GM21447 (cell line): ENCODE measurements at regions not wholly inside any gene's neighbourhood (a gene's known extent, or its start where the extent isn't known, plus 50 kb on each side); places are given as distances from the start of the nearest gene placed in this dataset.

Experiments used
- ATAC-seq: cut with Tn5 transposase; IDR thresholded peaks from one replicate; pipeline ENCODE4 v1.9.1; 2021; ENCODE audit not compliant: unreplicated experiment

GRCh38 chr5:58357799-58358500, 101.9 kb downstream of the PLK2 start:
- ATAC-seq: no peak

GRCh38 chr5:58357121-58357520, 102.8 kb downstream of the PLK2 start:
- no peak for ATAC-seq

GRCh38 chr5:58356662-58357061, 103.2 kb downstream of the PLK2 start:
- no peak for ATAC-seq

GRCh38 chr5:58354827-58355226, 105.1 kb downstream of the PLK2 start:
- ATAC-seq: no peak

GRCh38 chr5:58353992-58354391, 105.9 kb downstream of the PLK2 start:
- ATAC-seq: no peak

GRCh38 chr5:58351190-58351589, 108.7 kb downstream of the PLK2 start:
- ATAC-seq: no peak

GRCh38 chr5:58348996-58349728, 110.7 kb downstream of the PLK2 start:
- no peak for ATAC-seq

GRCh38 chr5:58346041-58346440, 113.8 kb downstream of the PLK2 start:
- no peak for ATAC-seq

GRCh38 chr5:58341476-58341875, 118.4 kb downstream of the PLK2 start:
- ATAC-seq: no peak

- no peak for ATAC-seq
These were observed 124.4 kb downstream of the PLK2 start for GRCh38 chr5:58335518-58335917.

- no peak for ATAC-seq
These were observed 125.9 kb downstream of the PLK2 start for GRCh38 chr5:58334035-58334434.

GRCh38 chr5:58330781-58331180, 129.1 kb downstream of the PLK2 start:
- no peak for ATAC-seq

GRCh38 chr5:58327289-58327688, 132.6 kb downstream of the PLK2 start:
- ATAC-seq: no peak

GRCh38 chr5:58326022-58326421, 133.9 kb downstream of the PLK2 start:
- no peak for ATAC-seq

- no peak for ATAC-seq
These were observed 137.4 kb downstream of the PLK2 start for GRCh38 chr5:58322453-58322852.

GRCh38 chr5:58318468-58318867, 141.4 kb downstream of the PLK2 start:
- no peak for ATAC-seq

GRCh38 chr5:58317808-58318207, 142.1 kb downstream of the PLK2 start:
- ATAC-seq: no peak

GRCh38 chr5:58317009-58317408, 142.9 kb downstream of the PLK2 start:
- no peak for ATAC-seq

GRCh38 chr5:58315794-58316193, 144.1 kb downstream of the PLK2 start:
- no peak for ATAC-seq

- ATAC-seq: no peak
These were observed 145.3 kb downstream of the PLK2 start for GRCh38 chr5:58314356-58315210.

GRCh38 chr5:58312299-58312698, 147.6 kb downstream of the PLK2 start:
- ATAC-seq: no peak

- ATAC-seq: no peak
These were observed 148.4 kb downstream of the PLK2 start for GRCh38 chr5:58311526-58311925.
